SU-DHL-6 (cell line): ENCODE measurements at regions not wholly inside any gene's neighbourhood (a gene's known extent, or its start where the extent isn't known, plus 50 kb on each side); places are given as distances from the start of the nearest gene placed in this dataset.

ENCODE experiments used
- H2AFZ ChIP-seq: fragments of 200-600 bp; sonication (generic); 2 replicates; pipeline ENCODE4 v1.6.1; 2014; ENCODE audit warnings: low read depth, mild to moderate bottlenecking, moderate library complexity, mixed read lengths, antibody characterized with exemption, low read length; ENCODE audit not compliant: severe bottlenecking
- H3F3A ChIP-seq: fragments of 200-600 bp; shearing (Covaris generic); 2 replicates; pipeline ENCODE4 v1.6.0; 2016; ENCODE audit warnings: antibody characterized with exemption, mild to moderate bottlenecking; ENCODE audit not compliant: insufficient read depth
- H3K27ac ChIP-seq: fragments of 200-600 bp; sonication (generic); 2 replicates; pipeline ENCODE4 v1.5.1; 2016; ENCODE audit warnings: low read depth, mild to moderate bottlenecking, low read length, moderate library complexity, mixed read lengths
- H3K27me3 ChIP-seq: fragments of 200-600 bp; sonication (generic), shearing (Covaris generic); 2 replicates; pipeline ENCODE4 v1.6.0; 2014; ENCODE audit warnings: mild to moderate bottlenecking, low read length
- H3K36me3 ChIP-seq: fragments of 200-600 bp; sonication (generic); 2 replicates; pipeline ENCODE4 v1.6.1; 2014; ENCODE audit warnings: mild to moderate bottlenecking, low read length, mixed read lengths
- H3K4me2 ChIP-seq: fragments of 300-600, 200-600 bp; shearing (Covaris generic), sonication (generic); 2 replicates; pipeline ENCODE4 v1.6.0; 2014; ENCODE audit warnings: low read length, low read depth, mild to moderate bottlenecking; ENCODE audit not compliant: poor library complexity, severe bottlenecking
- H3K4me3 ChIP-seq: fragments of 200-600 bp; sonication (generic); 2 replicates; pipeline ENCODE4 v1.5.1; 2014; ENCODE audit warnings: antibody characterized with exemption, low read length, mild to moderate bottlenecking, mixed read lengths; ENCODE audit not compliant: insufficient read depth, poor library complexity, severe bottlenecking
- H3K79me2 ChIP-seq: fragments of 200-600 bp; sonication (generic); 2 replicates; pipeline ENCODE4 v1.6.1; 2014; ENCODE audit warnings: mild to moderate bottlenecking, low read length, moderate library complexity; ENCODE audit not compliant: insufficient read depth
- H3K9ac ChIP-seq: fragments of 200-600 bp; sonication (generic); 2 replicates; pipeline ENCODE4 v1.7.0; 2014; ENCODE audit warnings: mild to moderate bottlenecking, low read length
- H3K9me2 ChIP-seq: fragments of 200-600 bp; sonication (generic); replicated peaks from 2 replicates; pipeline ENCODE4 v1.6.1; 2014; ENCODE audit warnings: low read length; ENCODE audit not compliant: insufficient read depth
- H3K9me3 ChIP-seq: fragments of 200-600 bp; sonication (generic); 2 replicates; pipeline ENCODE4 v1.6.1; 2014; ENCODE audit warnings: low read length, mixed read lengths; ENCODE audit not compliant: insufficient read depth
- H4K20me1 ChIP-seq: fragments of 200-600 bp; sonication (generic); 2 replicates; pipeline ENCODE4 v1.6.1; 2014; ENCODE audit warnings: low read depth, mild to moderate bottlenecking, antibody characterized with exemption, low read length, moderate library complexity, mixed read lengths
- EZH2phosphoT487 ChIP-seq: fragments of 200-600 bp; sonication (generic), shearing (Covaris generic); conservative IDR thresholded peaks from 2 replicates; pipeline ENCODE4 v1.6.1; 2018; ENCODE audit warnings: mild to moderate bottlenecking, antibody characterized with exemption, low read length, moderate library complexity, mixed read lengths
- TF ChIP-seq, protein P1 (sequence below): fragments of 200-600 bp; sonication (generic); IDR thresholded peaks from one replicate; pipeline ENCODE4 v1.5.1; 2017; ENCODE audit warnings: antibody characterized with exemption, mild to moderate bottlenecking, low read length, moderate library complexity; ENCODE audit not compliant: insufficient read depth, poor library complexity, severe bottlenecking

DNA sequence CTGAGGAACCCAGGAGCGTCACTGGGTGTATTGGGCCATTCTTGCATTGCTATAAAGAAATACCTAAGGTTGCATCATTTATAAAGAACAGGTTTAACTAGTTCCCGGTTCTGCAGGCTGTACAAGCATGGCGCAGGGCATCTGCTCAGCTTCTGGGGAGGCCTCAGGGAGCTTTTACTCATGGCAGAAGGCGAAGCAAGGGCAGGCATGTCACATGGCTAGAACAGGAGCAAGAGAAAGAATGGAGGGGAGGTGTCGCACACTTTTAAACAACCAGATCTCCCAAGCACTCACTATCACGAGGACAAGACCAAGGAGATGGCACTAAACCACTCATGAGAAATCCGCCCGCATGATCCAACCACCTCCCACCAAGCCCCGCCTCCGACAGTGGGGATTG is 65.2 kb downstream of the PSMG1 start:
- Histone ChIP-seq H3K4me3 (no peak overlapping the region), H3F3A (no peaks in the 10 kb centered on the region), H3K4me2 (no peak overlapping the region), H4K20me1 (no peaks in the 10 kb centered on the region), H3K9me3 (no peaks in the 10 kb centered on the region), H3K9ac (no peak overlapping the region), H3K79me2 (no peaks in the 10 kb centered on the region), H3K9me2 (no peaks in the 10 kb centered on the region), H3K27ac (no peak overlapping the region), H3K27me3 (no peaks in the 10 kb centered on the region), H3K36me3 (no peaks in the 10 kb centered on the region), H2AFZ (no peak overlapping the region)
- no peak for TF ChIP-seq EZH2phosphoT487
- TF ChIP-seq, protein P1, sequence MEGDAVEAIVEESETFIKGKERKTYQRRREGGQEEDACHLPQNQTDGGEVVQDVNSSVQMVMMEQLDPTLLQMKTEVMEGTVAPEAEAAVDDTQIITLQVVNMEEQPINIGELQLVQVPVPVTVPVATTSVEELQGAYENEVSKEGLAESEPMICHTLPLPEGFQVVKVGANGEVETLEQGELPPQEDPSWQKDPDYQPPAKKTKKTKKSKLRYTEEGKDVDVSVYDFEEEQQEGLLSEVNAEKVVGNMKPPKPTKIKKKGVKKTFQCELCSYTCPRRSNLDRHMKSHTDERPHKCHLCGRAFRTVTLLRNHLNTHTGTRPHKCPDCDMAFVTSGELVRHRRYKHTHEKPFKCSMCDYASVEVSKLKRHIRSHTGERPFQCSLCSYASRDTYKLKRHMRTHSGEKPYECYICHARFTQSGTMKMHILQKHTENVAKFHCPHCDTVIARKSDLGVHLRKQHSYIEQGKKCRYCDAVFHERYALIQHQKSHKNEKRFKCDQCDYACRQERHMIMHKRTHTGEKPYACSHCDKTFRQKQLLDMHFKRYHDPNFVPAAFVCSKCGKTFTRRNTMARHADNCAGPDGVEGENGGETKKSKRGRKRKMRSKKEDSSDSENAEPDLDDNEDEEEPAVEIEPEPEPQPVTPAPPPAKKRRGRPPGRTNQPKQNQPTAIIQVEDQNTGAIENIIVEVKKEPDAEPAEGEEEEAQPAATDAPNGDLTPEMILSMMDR: no peak

DNA sequence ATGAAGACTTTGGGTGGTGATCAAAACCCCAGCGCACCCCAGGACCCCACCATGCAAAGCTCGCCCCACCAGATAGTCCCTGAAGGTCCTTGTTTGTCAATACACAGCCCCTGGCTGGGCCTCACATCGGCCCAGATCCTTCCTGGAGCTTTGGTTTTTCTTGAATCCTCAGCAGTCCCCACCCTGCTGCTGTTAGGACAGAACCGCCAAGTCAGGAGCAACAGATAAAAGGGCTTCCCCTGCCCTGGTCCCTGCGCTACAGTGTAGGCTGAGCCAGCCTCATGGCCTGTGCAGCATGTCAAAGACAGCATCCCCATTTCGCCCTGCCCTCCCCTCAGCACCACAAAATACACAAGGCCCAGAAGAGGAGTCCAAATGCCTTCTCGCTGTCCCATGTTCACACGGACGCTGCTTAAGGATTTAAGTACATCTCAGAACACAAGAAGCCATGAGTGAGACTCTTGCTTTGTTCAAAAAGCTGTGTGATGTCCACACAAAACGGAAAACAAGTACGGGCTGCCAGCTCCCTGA is 65.7 kb downstream of the PSMG1 start:
- H3K9ac ChIP-seq: no peak overlapping the region
- TF ChIP-seq, protein P1: no peak
- no peak overlapping the region for H3K4me2 ChIP-seq
- H2AFZ ChIP-seq: no peak overlapping the region
- no peaks in the 10 kb centered on the region for H3K9me3 ChIP-seq
- H4K20me1 ChIP-seq: no peaks in the 10 kb centered on the region
- H3K79me2 ChIP-seq: no peaks in the 10 kb centered on the region
- no peaks in the 10 kb centered on the region for H3K36me3 ChIP-seq
- H3K27me3 ChIP-seq: no peaks in the 10 kb centered on the region
- no peak overlapping the region for H3K27ac ChIP-seq
- H3F3A ChIP-seq: no peaks in the 10 kb centered on the region
- H3K9me2 ChIP-seq: no peaks in the 10 kb centered on the region
- no peak overlapping the region for H3K4me3 ChIP-seq

DNA sequence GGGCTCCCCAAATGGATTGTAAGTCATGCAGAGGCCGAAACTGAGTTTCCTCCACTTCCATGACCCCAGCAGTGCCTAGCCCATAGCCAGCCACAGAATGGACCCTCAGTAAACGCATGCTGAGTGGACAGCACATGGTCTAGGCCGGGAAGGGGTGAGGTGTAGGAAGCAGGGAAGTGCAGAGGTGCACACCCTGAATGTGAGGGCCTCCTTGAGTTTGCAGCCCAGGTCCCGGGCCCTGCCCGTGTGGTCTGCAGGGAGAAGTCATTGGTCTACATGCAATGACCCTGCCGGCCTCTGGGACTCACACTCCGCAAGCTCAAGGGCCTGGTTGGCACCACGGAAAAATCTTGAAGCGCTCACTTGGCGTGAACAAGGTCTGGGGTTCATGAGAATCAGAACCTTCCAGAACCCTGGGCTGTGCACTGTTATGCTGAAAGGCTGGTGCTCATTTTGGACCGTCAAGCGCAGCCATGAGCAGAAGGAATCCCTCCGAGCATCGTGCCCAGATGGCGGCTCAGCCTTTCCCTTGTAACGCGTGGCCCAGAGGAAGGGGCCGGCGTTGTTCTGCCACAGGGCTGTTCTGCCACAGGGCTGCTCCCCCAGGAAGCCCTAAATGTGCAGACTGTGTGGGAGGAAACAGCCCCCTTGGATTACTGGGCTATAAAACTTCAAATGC is 66.4 kb downstream of the PSMG1 start:
- TF ChIP-seq EZH2phosphoT487: no peak
- TF ChIP-seq, protein P1: no peak
- Histone ChIP-seq H2AFZ (no peak overlapping the region), H3K9me2 (no peaks in the 10 kb centered on the region), H3K27me3 (no peaks in the 10 kb centered on the region), H3K4me2 (no peak overlapping the region), H3F3A (no peaks in the 10 kb centered on the region), H3K79me2 (no peaks in the 10 kb centered on the region), H3K9me3 (no peaks in the 10 kb centered on the region), H4K20me1 (no peaks in the 10 kb centered on the region), H3K9ac (no peak overlapping the region), H3K36me3 (no peaks in the 10 kb centered on the region), H3K27ac (no peak overlapping the region), H3K4me3 (no peak overlapping the region)
